IPS DF 6.9 (cell line): ENCODE measurements at regions not wholly inside any gene's neighbourhood (a gene's known extent, or its start where the extent isn't known, plus 50 kb on each side); places are given as distances from the start of the nearest gene placed in this dataset.
"Not testable (repeated sequence)": the region's sequence is repeated elsewhere in the genome, so short reads cannot be mapped to it uniquely, and the experiment has no call there.

Source experiments
- DNase-seq: peaks from one replicate; pipeline ENCODE4 v3.0.0-alpha.2; 2013; ENCODE audit warnings: low read depth, low spot score
- H3K27ac ChIP-seq: one replicate; pipeline ENCODE4 v1.5.1; 2013; ENCODE audit warnings: low read length, control low read depth
- H3K27me3 ChIP-seq: 2 replicates; pipeline ENCODE4 v1.6.1; 2013; ENCODE audit warnings: mild to moderate bottlenecking, low read length; ENCODE audit not compliant: control insufficient read depth, insufficient read depth
- H3K36me3 ChIP-seq: 2 replicates; pipeline ENCODE4 v1.6.1; 2013; ENCODE audit warnings: low read length; ENCODE audit not compliant: control insufficient read depth, insufficient read depth
- H3K4me1 ChIP-seq: 2 replicates; pipeline ENCODE4 v1.6.1; 2013; ENCODE audit warnings: low read length; ENCODE audit not compliant: control insufficient read depth, insufficient read depth
- H3K4me3 ChIP-seq: 2 replicates; pipeline ENCODE4 v1.5.1; 2013; ENCODE audit warnings: mild to moderate bottlenecking, low read length
- H3K9me3 ChIP-seq: 2 replicates; pipeline ENCODE4 v1.6.1; 2013; ENCODE audit warnings: low read length, inconsistent platforms; ENCODE audit not compliant: control insufficient read depth, insufficient read depth
- WGBS: extraction: QIAGEN DNeasy Blood & Tissue Kit; methylation state at CpG from one replicate; pipeline ENCODE4 v1.1.7; 2013; ENCODE audit warnings: mixed read lengths, missing lambda C conversion rate; ENCODE audit not compliant: insufficient read length, insufficient coverage; 5-methylcytosine and 5-hydroxymethylcytosine counted together

GRCh38 chr10:2048337-2048973 is 311.1 kb upstream of the ADARB2 start:
- WGBS: no CpG with 5 or more reads among the region's 5 CpGs

DNA sequence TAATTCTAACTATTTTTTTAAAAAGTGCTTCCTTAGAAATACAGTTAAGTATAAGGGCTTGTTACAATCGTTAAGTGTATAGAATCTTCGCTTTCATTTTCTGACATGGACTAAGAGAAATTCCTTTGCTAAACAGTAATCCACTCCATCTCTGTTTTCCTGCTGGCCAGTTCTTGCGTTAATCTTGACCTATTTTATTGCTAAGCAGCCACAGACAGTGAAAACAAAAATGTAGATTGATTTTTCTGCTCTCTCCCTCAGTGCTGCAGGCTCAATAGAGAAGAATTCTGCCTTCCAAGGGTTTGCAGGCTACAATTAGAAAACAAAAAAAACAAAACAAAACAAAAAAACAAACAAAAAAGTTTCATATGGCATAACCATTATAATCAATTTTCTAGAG is 310.4 kb upstream of the ADARB2 start:
- no peaks in the 10 kb centered on the region for H3K9me3 ChIP-seq
- DNase-seq: no peak
- no peaks in the 10 kb centered on the region for H3K36me3 ChIP-seq
- H3K27me3 ChIP-seq: no peaks in the 10 kb centered on the region
- H3K4me3 ChIP-seq: no peak overlapping the region
- H3K27ac ChIP-seq: no peak overlapping the region
- WGBS: no CpG with 5 or more reads among the region's 3 CpGs
- no peaks in the 10 kb centered on the region for H3K4me1 ChIP-seq

More at GRCh38 chr10:2048337-2048973, 311.1 kb upstream of the ADARB2 start:
- Histone ChIP-seq H3K4me3 (no peak overlapping the region), H3K9me3 (no peaks in the 10 kb centered on the region), H3K4me1 (no peaks in the 10 kb centered on the region), H3K36me3 (no peaks in the 10 kb centered on the region), H3K27me3 (no peaks in the 10 kb centered on the region), H3K27ac (no peak overlapping the region)
- no peak for DNase-seq

- Histone ChIP-seq H3K4me3 (no peak overlapping the region), H3K4me1 (no peaks in the 10 kb centered on the region), H3K9me3 (no peaks in the 10 kb centered on the region), H3K27me3 (no peaks in the 10 kb centered on the region), H3K27ac (no peak overlapping the region), H3K36me3 (no peaks in the 10 kb centered on the region)
- no CpG with 5 or more reads among the region's 8 CpGs for WGBS
- no peak for DNase-seq
Observed at GRCh38 chr10:2043379-2043778, 306.1 kb upstream of the ADARB2 start.

- Histone ChIP-seq H3K36me3 (no peaks in the 10 kb centered on the region), H3K4me3 (no peak overlapping the region), H3K4me1 (no peaks in the 10 kb centered on the region), H3K27me3 (no peaks in the 10 kb centered on the region), H3K9me3 (no peaks in the 10 kb centered on the region), H3K27ac (no peak overlapping the region)
- no peak for DNase-seq
- no CpG with 5 or more reads among the region's 2 CpGs for WGBS
Observed at GRCh38 chr10:2038036-2038435, 300.7 kb upstream of the ADARB2 start.

DNA sequence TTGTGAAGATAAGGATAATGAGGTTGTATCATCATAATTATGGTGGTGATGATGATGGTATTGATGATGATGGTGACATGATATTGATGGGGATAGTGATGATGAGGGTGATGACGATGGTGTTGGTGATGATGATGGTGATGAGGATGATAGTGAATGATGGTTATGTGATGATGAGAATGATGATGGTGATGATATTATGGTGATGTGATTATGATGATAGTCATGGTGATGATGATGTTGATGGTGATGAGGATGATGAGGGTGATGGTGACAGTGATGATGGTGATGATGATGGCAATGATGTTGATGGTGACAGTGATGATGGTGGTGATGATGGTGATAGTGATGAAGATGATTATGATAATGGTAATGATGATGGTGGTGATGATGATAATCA is 299.9 kb upstream of the ADARB2 start:
- Histone ChIP-seq H3K27ac (no peak overlapping the region), H3K36me3 (no peaks in the 10 kb centered on the region), H3K27me3 (no peaks in the 10 kb centered on the region), H3K4me1 (no peaks in the 10 kb centered on the region), H3K9me3 (no peaks in the 10 kb centered on the region), H3K4me3 (no peak overlapping the region)
- WGBS: 100% methylated on average over 1 of the region's 1 CpG
- no peak for DNase-seq

- H3K4me3 ChIP-seq: no peak overlapping the region
- no peaks in the 10 kb centered on the region for H3K27me3 ChIP-seq
- no peak overlapping the region for H3K27ac ChIP-seq
- no peaks in the 10 kb centered on the region for H3K9me3 ChIP-seq
- no peak for DNase-seq
- no peaks in the 10 kb centered on the region for H3K4me1 ChIP-seq
- no peaks in the 10 kb centered on the region for H3K36me3 ChIP-seq
Observed at GRCh38 chr10:2036209-2036608, 298.9 kb upstream of the ADARB2 start.

DNA sequence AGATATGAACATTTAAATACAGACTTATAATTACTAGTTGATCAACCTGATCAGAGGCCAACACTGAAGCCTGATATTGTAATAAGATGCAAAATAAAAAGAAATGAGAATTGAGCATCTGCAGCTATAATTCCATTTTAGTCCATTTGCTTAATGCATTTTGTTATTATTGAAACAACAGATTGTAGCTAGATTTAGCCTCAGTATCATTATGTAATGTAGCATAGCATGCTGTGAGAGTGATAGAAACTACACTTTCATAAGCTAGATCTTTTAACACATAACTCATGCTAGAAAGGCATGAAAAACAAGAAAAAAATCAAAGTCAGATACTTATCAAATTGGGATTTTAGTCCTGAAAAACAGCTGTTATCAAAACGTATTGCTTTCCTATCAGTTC is 292.7 kb upstream of the ADARB2 start:
- no peak for DNase-seq
- WGBS: no CpG with 5 or more reads among the region's 1 CpG
- Histone ChIP-seq H3K27me3 (no peaks in the 10 kb centered on the region), H3K9me3 (no peaks in the 10 kb centered on the region), H3K36me3 (no peaks in the 10 kb centered on the region), H3K27ac (no peak overlapping the region), H3K4me3 (no peak overlapping the region), H3K4me1 (no peaks in the 10 kb centered on the region)

DNA sequence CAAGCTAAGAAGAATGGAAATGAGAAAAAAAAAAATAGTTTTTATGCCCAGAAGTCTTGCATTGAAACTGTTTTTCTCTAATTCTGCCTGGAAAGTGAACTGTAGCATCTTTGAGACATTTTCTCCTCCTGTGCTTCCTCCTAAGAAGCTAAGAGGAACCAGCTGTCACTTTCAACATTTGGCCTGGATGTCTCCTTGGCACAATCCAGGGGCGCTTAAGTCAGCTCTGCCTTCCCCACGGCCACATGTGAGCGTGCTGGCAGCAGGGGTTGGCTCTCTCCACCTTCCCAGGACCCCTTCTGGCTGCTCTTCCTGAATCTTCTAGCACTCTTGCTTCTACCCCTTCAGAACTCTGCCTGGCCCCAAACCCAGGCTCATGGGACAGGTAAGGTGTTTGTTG is 289.6 kb upstream of the ADARB2 start:
- H3K36me3 ChIP-seq: no peaks in the 10 kb centered on the region
- no peaks in the 10 kb centered on the region for H3K27me3 ChIP-seq
- no peak overlapping the region for H3K4me3 ChIP-seq
- H3K27ac ChIP-seq: no peak overlapping the region
- DNase-seq: no peak
- no peaks in the 10 kb centered on the region for H3K4me1 ChIP-seq
- WGBS: no CpG with 5 or more reads among the region's 3 CpGs
- no peaks in the 10 kb centered on the region for H3K9me3 ChIP-seq

GRCh38 chr10:2024750-2025149 is 287.4 kb upstream of the ADARB2 start:
- H3K36me3 ChIP-seq, H3K27me3 ChIP-seq, DNase-seq, H3K4me1 ChIP-seq, H3K27ac ChIP-seq, H3K4me3 ChIP-seq, H3K9me3 ChIP-seq: not testable (repeated sequence)
- no CpG with 5 or more reads among the region's 2 CpGs for WGBS

DNA sequence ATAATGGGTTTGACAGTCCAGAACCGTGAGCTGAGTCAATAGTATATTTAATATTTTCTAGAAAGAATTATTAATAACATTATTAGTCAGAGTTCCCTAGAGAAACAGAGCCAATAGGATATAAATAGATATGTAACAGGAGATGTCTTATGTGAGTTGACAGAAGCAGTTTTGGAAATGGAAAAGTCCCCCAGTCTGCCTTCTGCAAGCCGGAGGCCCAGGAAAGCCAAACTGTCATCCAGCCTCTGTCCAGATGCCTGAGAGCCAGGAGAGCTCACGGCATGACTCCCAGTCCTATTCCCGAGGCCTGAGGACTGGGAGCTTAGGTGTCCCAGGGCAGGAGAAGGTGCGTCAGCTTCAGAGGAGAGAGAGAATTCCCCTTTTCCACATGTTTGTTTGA is 286.4 kb upstream of the ADARB2 start:
- no peaks in the 10 kb centered on the region; the same call in 1 of the 2 replicates for H3K4me1 ChIP-seq
- no peak for DNase-seq

GRCh38 chr10:2022401-2022800 is 285.1 kb upstream of the ADARB2 start:
- no CpG with 5 or more reads among the region's 6 CpGs for WGBS
- DNase-seq: no peak
- H3K4me1 ChIP-seq: no peaks in the 10 kb centered on the region; the same call in 1 of the 2 replicates
- H3K27ac ChIP-seq: no peak overlapping the region
- H3K9me3 ChIP-seq: no peaks in the 10 kb centered on the region
- H3K27me3 ChIP-seq: no peaks in the 10 kb centered on the region
- H3K4me3 ChIP-seq: no peak overlapping the region
- H3K36me3 ChIP-seq: no peaks in the 10 kb centered on the region

More for the DNA sequence above, 286.4 kb upstream of the ADARB2 start:
- no peaks in the 10 kb centered on the region for H3K9me3 ChIP-seq
- no peak overlapping the region for H3K4me3 ChIP-seq
- no peaks in the 10 kb centered on the region for H3K27me3 ChIP-seq
- no peak overlapping the region for H3K27ac ChIP-seq
- no peaks in the 10 kb centered on the region for H3K36me3 ChIP-seq
- no CpG with 5 or more reads among the region's 5 CpGs for WGBS
